GM21447 (cell line): ENCODE measurements at regions not wholly inside any gene's neighbourhood (a gene's known extent, or its start where the extent isn't known, plus 50 kb on each side); places are given as distances from the start of the nearest gene placed in this dataset.
"Not testable (repeated sequence)": the region's sequence is repeated elsewhere in the genome, so short reads cannot be mapped to it uniquely, and the experiment has no call there.

Experiments used
- ATAC-seq: cut with Tn5 transposase; IDR thresholded peaks from one replicate; pipeline ENCODE4 v1.9.1; 2021; ENCODE audit not compliant: unreplicated experiment

DNA sequence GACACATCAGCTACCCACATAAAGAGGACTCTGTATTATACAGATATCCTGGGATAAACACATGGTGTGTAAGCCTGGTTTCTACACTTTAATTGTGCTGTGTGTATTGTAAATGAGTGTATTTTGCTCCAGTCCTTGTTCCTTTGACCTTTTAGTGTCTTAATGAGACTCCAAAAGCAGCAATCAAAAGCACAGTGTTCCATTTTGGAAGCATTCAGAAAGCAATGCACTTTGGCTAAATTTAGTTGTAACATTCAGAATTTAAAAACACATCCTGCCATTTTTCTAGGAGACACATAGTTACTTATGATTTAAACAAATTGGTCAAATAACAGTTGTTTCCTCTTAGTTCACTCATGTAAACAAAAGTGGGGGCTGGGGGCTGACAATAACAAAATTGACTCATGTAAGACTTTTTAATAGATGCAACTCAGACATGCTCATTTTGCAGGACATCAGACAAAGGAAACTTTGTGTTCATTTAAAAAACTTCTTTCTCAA, 122.2 kb downstream of the GPR37 start:
- no peak for ATAC-seq

DNA sequence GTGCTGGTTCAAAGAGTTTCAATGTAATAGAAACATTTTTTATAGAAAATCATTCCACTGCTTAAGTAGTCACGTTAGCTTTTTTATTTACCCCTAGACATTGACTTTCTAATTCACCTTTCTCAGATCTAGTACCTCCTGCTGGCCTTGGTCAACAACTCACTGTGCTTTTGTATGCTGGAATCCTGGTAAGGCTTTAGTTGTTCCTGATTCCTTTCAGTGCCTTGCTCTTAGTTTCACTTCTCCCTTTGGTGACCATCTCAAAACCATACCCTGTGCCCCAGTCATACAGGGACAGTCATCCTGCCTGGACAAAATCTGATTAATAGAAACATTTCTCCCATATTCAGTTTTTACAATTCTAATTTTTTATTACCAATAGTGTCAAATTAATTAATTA, 130.2 kb downstream of the GPR37 start:
- no peak for ATAC-seq

DNA sequence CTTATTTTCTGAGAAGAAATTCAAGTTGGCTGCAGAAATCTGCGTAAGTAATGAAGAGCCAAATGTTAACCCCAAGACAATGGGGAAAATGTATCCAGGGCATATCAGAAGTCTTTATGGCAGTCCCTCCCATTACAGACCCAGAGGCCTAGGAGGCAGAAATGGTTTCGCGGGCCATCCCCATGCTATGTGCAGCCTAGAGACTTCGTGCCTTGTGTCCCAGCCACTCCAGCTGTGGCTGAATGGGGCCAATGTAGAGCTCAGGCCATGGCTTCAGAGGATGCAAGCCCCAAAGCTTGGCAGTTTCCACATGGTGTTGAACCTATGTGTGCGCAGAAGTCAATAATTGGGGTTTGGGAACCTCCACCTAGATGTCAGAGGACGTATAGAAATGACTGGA, 131.9 kb downstream of the GPR37 start:
- ATAC-seq = no peak

GRCh38 chr7:124630395-124630794, 135.2 kb downstream of the GPR37 start:
- ATAC-seq = no peak

DNA sequence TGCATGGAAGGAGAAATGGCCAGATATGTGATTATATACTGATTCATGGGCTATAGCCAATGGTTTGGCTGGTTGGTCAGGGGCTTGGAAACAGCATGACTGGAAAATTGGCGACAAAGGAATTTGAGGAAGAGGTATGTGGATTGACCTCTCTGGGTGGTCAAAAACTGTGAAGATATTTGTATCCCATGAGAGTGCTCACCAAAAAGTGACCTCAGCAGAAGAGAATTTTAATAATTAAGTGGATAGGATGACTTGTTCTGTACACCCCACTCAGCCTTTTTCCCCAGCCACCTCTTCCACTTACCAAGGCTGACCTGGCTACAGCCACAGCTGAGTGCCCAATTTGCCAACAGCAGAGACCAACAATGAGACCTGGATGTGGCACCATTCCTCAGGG, 146.7 kb downstream of the GPR37 start:
- ATAC-seq = no peak

DNA sequence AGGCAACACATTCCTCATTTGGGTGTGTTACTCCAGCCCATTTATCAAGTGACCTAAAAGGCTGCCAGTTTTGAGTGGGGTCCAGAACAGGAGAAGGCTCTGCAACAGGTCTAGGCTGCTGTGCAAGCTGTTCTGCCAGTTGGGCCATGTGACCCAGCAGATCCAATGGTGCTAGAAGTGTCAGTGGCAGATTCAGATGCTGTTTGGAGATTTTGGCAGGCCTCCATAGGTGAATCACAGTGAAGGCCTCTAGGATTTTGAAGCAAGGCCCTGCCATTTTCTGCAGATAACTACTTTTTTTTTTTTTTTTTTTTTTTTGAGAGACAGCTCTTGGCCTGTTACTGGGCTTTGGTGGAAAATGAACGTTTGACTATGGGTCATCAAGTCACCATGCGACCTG, 147.5 kb downstream of the GPR37 start:
- ATAC-seq = not testable (repeated sequence)

DNA sequence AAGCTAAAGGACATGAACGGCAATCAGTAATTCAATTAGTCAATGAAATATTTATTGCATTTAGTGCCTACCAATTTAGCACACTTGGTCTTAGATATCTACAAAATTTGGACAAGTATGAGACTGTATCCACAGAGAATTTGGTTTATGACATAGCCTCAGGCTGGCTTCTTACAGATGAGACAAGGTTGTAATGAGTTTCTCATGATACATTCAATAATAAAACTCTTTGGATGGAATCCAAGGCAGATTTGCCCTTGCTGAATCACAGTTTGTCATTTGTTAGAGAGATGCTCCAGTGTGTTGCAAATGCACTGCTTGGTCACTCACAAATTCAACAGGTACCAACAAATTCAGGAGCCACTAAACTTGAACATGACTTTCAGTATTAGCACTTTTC, 162.5 kb downstream of the GPR37 start:
- ATAC-seq = no peak

- ATAC-seq = no peak
Measured at GRCh38 chr7:124597509-124597908, 168.1 kb downstream of the GPR37 start.

DNA sequence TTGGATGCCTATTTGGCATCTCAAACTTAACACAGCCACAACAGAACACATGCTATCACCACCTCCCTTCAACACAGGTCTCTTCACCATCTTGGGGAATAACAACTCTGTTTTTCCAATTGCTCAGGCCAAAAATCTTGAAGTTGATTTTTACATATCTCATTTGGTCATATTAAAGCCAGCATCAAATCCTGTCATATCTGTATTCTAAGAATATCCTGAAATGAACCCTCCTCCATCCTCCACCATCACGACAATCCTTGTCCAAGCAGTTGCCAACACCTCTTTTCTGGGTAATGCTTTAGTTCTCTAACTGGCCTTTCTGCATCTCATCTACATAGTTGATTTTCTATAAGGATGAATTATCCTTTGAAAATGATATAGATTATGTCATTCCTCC, 168.7 kb downstream of the GPR37 start:
- no peak for ATAC-seq

GRCh38 chr7:124590814-124591213, 174.8 kb downstream of the GPR37 start:
- ATAC-seq = no peak

GRCh38 chr7:124577256-124577655, 188.3 kb downstream of the GPR37 start:
- no peak for ATAC-seq

DNA sequence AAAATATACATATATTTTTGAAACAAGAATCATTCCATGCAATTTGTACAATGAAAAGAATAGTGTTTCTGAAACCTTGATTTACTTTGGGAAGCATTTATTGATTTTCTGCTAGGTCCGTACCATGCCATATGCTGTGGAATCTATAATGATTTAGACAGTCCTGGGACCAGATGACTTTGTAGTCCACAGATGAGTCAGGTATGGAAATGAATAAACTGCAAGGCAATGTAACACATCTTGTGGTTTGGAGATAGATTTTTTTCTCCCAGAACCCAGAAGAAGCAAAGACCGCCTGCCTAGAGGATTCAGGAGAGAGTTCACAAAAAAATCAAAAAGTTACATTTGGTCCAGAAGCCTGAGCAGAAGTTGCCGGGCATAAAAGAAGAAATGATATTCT, 190.4 kb downstream of the GPR37 start:
- ATAC-seq = no peak

GRCh38 chr7:124570558-124570957, 195.0 kb downstream of the GPR37 start:
- ATAC-seq = no peak

DNA sequence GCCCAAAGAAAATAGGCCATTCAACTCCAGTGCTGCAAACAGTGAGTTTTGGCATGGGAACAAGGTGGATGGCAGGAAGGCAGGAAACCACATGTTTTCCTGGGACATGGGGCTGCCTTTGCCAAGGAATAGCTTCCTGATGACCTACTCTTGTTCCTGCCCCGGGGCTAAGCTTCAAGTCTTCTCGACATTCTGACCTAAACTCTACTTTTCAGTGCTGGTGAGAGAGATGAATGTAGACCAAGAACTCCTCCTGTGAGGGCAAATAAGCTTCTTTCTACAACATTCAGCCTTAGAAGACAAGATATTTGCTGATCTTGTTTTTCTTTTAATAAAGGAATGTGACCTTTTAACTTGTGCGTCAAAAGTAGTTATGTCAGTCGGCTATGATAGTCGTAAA, 199.0 kb downstream of the GPR37 start:
- no peak for ATAC-seq

DNA sequence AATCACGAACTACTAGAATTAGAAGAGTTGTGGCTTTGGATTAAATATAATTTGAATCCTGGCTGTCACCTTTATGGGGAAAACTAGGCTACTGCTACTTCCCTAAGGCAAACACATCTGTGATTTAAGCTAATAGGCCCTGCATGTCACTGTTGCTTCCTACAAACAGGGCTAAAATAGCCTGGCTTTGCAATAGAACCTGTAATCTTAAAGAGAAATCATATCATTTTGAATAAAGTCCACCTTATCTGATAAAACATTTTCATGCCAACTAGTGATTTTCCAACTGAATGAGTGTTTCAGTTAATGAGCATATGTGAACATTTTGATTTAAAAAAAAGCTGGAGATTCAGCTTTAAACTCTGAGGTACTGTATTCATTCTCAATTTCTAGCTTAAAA, 208.0 kb downstream of the GPR37 start:
- ATAC-seq = no peak

GRCh38 chr7:124557101-124557500, 208.5 kb downstream of the GPR37 start:
- ATAC-seq = no peak

DNA sequence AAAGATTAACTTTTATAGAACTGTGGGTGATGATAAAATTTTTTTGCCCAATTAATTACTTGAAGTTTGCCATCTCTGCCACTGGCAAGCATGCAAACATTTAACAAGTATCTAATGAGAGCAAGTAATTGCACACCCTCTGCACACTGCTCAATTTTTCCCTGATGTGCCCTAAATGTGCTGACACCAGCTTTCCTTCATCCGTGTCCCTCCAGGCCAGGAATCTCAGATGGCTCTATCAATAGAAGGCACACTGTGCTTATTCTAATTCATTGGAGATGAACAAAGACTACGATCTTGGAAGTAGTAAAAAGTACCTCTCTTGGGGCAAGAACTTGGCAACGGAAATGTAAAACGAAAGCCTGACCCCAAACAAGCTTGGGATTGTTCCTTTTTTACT, 212.1 kb downstream of the GPR37 start:
- no peak for ATAC-seq

DNA sequence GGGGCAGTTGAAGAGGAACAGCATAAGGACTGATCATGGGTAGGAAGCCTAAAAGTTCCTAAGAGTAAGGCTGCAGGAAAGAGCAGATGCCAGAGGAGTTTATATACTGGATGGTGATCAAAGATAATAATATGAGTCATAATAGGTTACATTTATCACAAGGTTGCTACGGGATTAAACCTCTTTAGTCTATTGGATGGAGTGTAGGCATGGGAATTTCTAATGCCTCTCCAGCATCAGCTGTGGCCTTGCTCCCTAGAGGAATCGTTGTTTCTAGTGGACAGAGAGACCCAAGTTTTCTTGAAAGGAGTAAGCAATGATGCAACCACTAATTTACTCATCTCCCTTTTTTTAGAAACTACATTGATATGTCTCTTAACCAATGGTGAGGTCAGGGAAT, 213.4 kb downstream of the GPR37 start:
- no peak for ATAC-seq

DNA sequence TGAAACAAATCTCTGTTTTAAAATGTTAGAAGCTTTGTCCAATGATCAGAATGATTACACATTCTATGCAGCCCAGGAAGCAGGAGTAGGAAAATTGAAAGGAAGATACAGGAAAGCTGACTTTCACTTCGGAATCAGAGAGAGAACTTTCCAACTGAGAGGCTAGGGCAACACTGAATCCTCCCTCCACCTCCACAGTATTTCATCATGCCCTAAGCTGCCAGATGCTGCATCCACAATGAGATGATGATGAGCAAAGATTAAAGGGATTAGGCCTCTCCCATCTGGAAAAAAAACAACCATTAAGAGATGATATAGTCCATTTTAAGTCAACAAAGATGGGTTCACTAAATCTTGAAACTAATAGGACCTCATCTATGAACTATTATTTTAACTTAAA, 215.6 kb downstream of the GPR37 start:
- no peak for ATAC-seq

DNA sequence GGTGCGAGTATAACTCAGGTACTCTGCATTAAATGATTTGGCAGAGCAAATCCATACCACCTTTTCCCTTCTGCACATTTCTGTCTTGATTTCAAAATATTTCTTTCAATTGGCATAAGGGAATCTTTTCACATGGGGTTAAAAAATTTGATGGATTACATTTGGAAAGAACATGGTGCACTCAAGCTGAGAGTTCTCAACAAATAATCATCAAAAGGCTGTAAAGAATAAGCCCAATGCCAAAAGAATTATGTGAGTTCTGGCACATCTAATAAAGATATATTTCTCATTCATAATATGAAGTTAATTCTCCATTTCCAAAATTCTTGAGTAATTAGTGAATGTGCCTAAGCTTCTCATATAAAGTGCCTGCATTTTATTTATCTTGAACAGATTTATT, 223.1 kb downstream of the GPR37 start:
- no peak for ATAC-seq

DNA sequence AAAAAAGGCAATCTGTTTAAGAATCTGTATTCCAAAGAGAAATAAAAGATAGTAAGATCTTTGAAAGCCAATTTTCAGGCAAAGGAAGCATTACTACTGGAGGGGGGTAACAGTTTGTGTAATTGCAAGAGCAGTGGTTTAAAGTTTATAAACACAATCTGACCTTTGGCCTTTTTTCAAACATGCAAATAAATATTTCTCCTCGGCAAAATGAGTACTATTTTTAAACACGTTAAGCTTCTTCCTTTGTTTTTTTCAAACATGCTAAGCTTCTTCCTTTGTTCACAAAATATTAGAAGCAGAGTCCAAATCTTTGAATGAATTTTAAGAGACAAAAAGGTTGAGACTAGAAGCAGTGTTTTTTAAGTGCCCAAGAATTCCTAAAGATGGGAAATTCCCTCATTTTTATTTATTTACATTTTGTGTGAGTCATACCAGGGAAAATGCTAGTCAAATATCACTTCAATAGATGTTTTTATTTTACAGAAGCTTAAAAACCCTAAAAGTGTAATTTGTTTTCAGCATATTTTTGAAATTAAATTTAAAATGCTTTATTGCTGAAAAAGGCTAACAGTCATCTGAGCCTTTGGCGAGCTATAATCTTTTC, 229.3 kb downstream of the GPR37 start:
- no peak for ATAC-seq

DNA sequence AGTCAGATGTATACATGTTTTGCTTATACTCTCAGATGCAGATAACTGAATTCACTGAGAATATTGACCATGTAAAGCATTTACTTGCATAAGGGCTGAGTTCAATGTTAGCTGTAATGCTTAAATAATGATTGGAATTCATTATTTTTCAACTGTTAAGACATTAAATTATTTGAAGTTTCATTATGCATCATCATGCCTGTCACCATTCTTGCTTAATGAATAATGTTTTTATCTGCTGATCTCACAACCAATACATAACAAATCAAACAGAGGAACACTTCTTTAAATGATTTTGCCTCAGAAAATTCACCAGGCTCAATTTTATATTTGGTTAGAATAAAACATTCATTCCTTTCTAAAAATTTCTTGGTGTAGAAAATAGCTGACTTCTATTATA, 233.4 kb downstream of the GPR37 start:
- no peak for ATAC-seq

DNA sequence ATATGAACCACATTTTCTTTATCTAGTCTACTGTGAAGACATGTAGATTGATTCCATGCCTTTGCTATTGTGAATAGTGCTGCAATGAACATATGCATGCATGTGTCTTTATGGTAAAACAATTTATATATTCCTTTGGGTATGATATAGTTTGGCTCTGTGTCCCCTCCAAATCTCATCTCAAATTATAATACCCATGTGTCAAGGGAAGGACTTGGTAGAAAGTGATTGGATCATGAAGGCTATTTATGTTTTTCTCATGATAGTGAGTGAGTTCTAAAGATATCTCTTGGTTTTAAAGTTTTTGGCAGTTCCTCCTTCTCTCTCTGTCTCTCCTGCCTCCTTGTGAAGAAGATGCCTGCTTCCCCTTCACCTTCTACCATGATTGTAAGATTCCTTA, 248.7 kb downstream of the GPR37 start:
- no peak for ATAC-seq
